Upper lobe of left lung (tissue), 6 donors: ENCODE measurements at regions not wholly inside any gene's neighbourhood (a gene's known extent, or its start where the extent isn't known, plus 50 kb on each side); places are given as distances from the start of the nearest gene placed in this dataset.
A peak's percentile ranks its signal among the peaks of the same experiment; 100 is the strongest.

Experiments used
- ATAC-seq, 2 donors: fragments of 200-7000 bp; cut with Tn5 transposase; one replicate each; pipeline ENCODE4 v1.9.1; 2022; ENCODE audit warnings: mild to moderate bottlenecking in 2 of 2, moderate library complexity in 2 of 2; ENCODE audit not compliant: low FRiP score in 2 of 2
- DNase-seq, 2 donors: peaks; one replicate each; pipeline ENCODE4 v3.0.0-alpha.2; 2019 to 2020
- H3K27ac ChIP-seq, 4 donors: fragments of 200-600 bp; sonication (generic); one replicate each; pipeline ENCODE4 v1.5.1; 2016 to 2019
- H3K27me3 ChIP-seq, 4 donors: fragments of 200-600 bp; sonication (generic); one replicate each; pipeline ENCODE4 v1.5.1; 2017 to 2019
- H3K36me3 ChIP-seq, 4 donors: fragments of 200-600 bp; sonication (generic); one replicate each; pipeline ENCODE4 v1.5.1; 2016 to 2019
- H3K4me1 ChIP-seq, 4 donors: fragments of 200-600 bp; sonication (generic); one replicate each; pipeline ENCODE4 v1.5.1; 2018 to 2019
- H3K4me3 ChIP-seq, 4 donors: fragments of 200-600 bp; sonication (generic); one replicate each; pipeline ENCODE4 v1.5.1; 2017 to 2019; ENCODE audit warnings: mild to moderate bottlenecking in 2 of 4, moderate library complexity in 1 of 4
- H3K9me3 ChIP-seq, 4 donors: fragments of 200-600 bp; sonication (generic); one replicate each; pipeline ENCODE4 v1.5.1; 2018 to 2019
- EP300 ChIP-seq, 4 donors: sonication (generic); formaldehyde crosslinking; IDR thresholded peaks; one replicate each; pipeline ENCODE4 v1.5.1; 2017; ENCODE audit warnings: antibody characterized with exemption in 4 of 4, control low read depth in 2 of 4
- POLR2A ChIP-seq, 4 donors: fragments of 450-650 bp; IDR thresholded peaks; one replicate each; pipeline ENCODE4 v1.5.1; 2016 to 2017; ENCODE audit warnings: antibody characterized with exemption in 4 of 4, mild to moderate bottlenecking in 2 of 4
- POLR2AphosphoS5 ChIP-seq, 2 donors: sonication (generic); formaldehyde crosslinking; IDR thresholded peaks; one replicate each; pipeline ENCODE4 v1.5.1; 2017; ENCODE audit warnings: antibody characterized with exemption in 2 of 2
- WGBS, 2 donors: methylation state at CpG; one replicate each; pipeline ENCODE4 v1.1.5; 2017 to 2018; 5-methylcytosine and 5-hydroxymethylcytosine counted together
- TF ChIP-seq, protein P1 (sequence below), 6 experiments: fragments of 450-650 bp in 4 of 6; fragments of 200-600 bp in 2 of 6; sonication (generic) in 2 of 6; IDR thresholded peaks; one replicate each; pipeline ENCODE4 v1.5.1; 2016 to 2019; ENCODE audit warnings: antibody characterized with exemption in 6 of 6
- donor health status: DM: no; HTN: no; CAD: no; lungs with moderate emphysema.
- donor health status: DM: no; HTN: yes; CAD: no; lungs with severe emphysema.

DNA sequence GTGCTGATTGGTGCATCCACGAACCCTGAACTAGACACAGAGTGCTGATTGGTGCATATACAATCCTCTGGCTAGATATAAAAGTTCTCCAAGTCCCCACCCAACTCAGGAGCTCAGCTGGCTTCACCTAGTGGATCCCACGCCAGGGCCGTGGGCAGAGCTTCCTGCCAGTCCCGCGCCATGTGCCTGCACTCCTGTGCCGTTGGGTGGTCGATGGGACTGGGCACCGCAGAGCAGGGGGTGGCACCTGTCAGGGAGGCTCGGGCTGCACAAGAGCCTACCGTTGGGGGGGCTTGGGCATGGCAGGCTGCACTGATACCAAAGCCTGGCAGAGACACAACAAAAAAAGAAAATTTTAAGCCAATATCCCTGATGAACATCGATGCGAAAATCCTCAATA is 185.4 kb upstream of the ASCC3 start:
- peak in 1 of 2 donors; percentile 44 for DNase-seq
- Histone ChIP-seq H3K9me3 (peaks cover 0 to 29% (median 0%) of the 10 kb centered on the region in 4 donors), H3K4me1 (no peaks in the 10 kb centered on the region), H3K27me3 (no peaks in the 10 kb centered on the region), H3K36me3 (no peaks in the 10 kb centered on the region), H3K27ac (no peak overlapping the region), H3K4me3 (no peak overlapping the region)
- ATAC-seq: no peak
- 89 to 94% methylated on average over 11 to 12 of the region's 12 CpGs for WGBS, 2 donors
- TF ChIP-seq, protein P1, sequence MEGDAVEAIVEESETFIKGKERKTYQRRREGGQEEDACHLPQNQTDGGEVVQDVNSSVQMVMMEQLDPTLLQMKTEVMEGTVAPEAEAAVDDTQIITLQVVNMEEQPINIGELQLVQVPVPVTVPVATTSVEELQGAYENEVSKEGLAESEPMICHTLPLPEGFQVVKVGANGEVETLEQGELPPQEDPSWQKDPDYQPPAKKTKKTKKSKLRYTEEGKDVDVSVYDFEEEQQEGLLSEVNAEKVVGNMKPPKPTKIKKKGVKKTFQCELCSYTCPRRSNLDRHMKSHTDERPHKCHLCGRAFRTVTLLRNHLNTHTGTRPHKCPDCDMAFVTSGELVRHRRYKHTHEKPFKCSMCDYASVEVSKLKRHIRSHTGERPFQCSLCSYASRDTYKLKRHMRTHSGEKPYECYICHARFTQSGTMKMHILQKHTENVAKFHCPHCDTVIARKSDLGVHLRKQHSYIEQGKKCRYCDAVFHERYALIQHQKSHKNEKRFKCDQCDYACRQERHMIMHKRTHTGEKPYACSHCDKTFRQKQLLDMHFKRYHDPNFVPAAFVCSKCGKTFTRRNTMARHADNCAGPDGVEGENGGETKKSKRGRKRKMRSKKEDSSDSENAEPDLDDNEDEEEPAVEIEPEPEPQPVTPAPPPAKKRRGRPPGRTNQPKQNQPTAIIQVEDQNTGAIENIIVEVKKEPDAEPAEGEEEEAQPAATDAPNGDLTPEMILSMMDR (IDR thresholded peaks at IDR 0.05): no peak
- TF ChIP-seq EP300 (IDR thresholded peaks at IDR 0.05) (no peak), POLR2AphosphoS5 (IDR thresholded peaks at IDR 0.05) (no peak)

GRCh38 chr6:101069191-101069795 is 188.2 kb upstream of the ASCC3 start:
- no peak for TF ChIP-seq POLR2AphosphoS5 (IDR thresholded peaks at IDR 0.05)
- TF ChIP-seq, protein P1 (IDR thresholded peaks at IDR 0.05): no peak
- peaks cover 0 to 24% (median 0%) of the 10 kb centered on the region in 4 donors for H3K9me3 ChIP-seq
- DNase-seq (no peak), ATAC-seq (no peak)
- no peak overlapping the region for H3K4me3 ChIP-seq
- H3K27me3 ChIP-seq: no peaks in the 10 kb centered on the region
- H3K4me1 ChIP-seq: no peaks in the 10 kb centered on the region
- H3K27ac ChIP-seq: no peak overlapping the region
- H3K36me3 ChIP-seq: no peaks in the 10 kb centered on the region

DNA sequence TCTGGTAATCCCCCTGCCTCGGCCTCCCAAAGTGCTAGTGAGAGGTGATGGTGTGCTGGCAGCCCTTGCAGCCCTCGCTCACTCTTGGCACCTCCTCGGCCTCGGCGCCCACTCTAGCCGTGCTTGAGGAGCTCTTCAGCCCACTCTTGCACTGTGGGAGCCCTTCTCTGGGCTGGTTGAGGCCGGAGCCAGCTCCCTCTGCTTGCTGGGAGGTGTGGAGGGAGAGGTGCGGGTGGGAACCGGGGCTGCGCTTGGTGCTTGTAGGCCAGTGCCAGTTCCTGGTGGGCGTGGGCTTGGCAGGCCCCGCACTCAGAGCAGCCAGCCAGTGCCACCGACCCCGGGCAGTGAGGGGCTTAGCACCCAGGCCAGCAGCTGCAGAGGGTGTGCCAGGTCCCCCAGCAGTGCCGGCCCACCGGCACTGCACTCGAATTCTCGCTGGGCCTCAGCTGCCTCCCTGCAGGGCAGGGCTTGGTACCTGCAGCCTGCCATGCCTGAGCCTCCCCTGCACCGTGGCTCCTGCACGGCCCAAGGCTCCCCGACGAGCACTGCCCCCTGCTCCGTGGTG is 189.0 kb upstream of the ASCC3 start:
- DNase-seq: peak in 1 of 2 donors; percentile 66

DNA sequence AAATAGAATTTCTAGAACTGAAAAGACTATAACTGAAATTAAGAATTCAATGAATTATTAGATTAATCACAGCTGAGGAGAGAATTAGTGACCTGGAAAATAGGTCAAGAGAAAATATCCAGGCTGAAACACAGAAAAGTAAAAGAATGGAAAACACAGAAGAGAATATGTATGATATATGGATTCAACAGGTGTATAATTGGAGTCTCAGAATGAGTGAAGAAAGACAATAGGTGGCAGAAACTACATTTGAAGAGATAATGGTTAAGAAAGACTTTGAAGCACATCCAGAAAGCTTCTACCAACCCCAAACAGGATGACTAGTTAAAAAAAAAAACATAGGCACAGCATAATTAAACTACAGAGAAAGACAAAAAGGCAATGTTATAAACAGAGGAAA is 196.2 kb upstream of the ASCC3 start:
- Histone ChIP-seq H3K4me3 (no peak overlapping the region), H3K27me3 (no peaks in the 10 kb centered on the region), H3K4me1 (no peaks in the 10 kb centered on the region), H3K9me3 (peaks cover 0 to 4% (median 0%) of the 10 kb centered on the region in 4 donors), H3K27ac (no peak overlapping the region), H3K36me3 (no peaks in the 10 kb centered on the region)
- no peak for TF ChIP-seq POLR2AphosphoS5 (IDR thresholded peaks at IDR 0.05)
- TF ChIP-seq, protein P1 (IDR thresholded peaks at IDR 0.05): no peak
- TF ChIP-seq POLR2A (IDR thresholded peaks at IDR 0.05): no peak
- TF ChIP-seq EP300 (IDR thresholded peaks at IDR 0.05): no peak
- ATAC-seq (no peak), DNase-seq (no peak)

More for the DNA sequence above, 189.0 kb upstream of the ASCC3 start:
- H3K36me3 ChIP-seq: no peaks in the 10 kb centered on the region
- no peak for ATAC-seq
- peaks cover 0 to 24% (median 0%) of the 10 kb centered on the region in 4 donors for H3K9me3 ChIP-seq
- WGBS, 2 donors: 71 to 97% methylated on average over 4 to 23 of the region's 23 CpGs
- H3K4me3 ChIP-seq: no peak overlapping the region
- no peaks in the 10 kb centered on the region for H3K4me1 ChIP-seq
- no peaks in the 10 kb centered on the region for H3K27me3 ChIP-seq
- H3K27ac ChIP-seq: no peak overlapping the region
- TF ChIP-seq POLR2AphosphoS5 (IDR thresholded peaks at IDR 0.05): no peak
- TF ChIP-seq, protein P1 (IDR thresholded peaks at IDR 0.05): no peak
- no peak for TF ChIP-seq EP300 (IDR thresholded peaks at IDR 0.05)
- TF ChIP-seq POLR2A (IDR thresholded peaks at IDR 0.05): no peak

DNA sequence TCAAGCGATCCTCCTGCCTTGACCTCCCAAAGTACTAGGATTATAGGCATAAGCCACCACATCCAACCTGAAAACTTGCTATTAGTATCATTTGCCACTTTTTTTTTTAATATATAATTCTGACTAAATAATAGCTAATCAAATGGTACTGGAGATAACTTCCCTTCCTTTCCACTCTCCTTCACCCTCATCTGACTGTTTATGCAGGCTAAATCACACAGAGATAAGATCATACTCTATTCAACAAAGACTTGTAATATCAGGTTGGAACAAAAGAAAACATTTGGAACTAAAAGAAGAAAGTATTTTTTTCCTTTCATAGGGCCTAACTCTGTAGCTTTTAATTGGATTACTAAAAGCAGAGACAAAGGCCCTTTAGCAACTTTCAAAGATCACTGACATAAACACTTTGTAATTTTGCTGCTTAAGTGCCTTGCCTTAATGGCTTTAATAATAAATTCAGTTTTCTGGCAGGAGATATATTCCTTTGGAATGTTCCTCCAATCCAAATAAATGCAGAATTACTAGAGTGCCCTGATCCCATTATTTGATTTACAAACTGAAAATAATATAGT is 198.7 kb upstream of the ASCC3 start:
- no peak overlapping the region for H3K4me3 ChIP-seq
- no peak for DNase-seq
- H3K27ac ChIP-seq: no peak overlapping the region
- TF ChIP-seq, protein P1 (IDR thresholded peaks at IDR 0.05): no peak
- TF ChIP-seq POLR2AphosphoS5 (IDR thresholded peaks at IDR 0.05) (no peak), POLR2A (IDR thresholded peaks at IDR 0.05) (no peak), EP300 (IDR thresholded peaks at IDR 0.05) (no peak)
- WGBS, 2 donors: 43 to 58% methylated on average over 1 of the region's 1 CpG
- H3K9me3 ChIP-seq: peaks cover 0 to 4% (median 0%) of the 10 kb centered on the region in 4 donors
- H3K27me3 ChIP-seq: no peaks in the 10 kb centered on the region
- no peak for ATAC-seq
- H3K4me1 ChIP-seq: no peaks in the 10 kb centered on the region
- no peaks in the 10 kb centered on the region for H3K36me3 ChIP-seq
